Lower lobe of right lung (tissue), 2 donors: ENCODE measurements at regions not wholly inside any gene's neighbourhood (a gene's known extent, or its start where the extent isn't known, plus 50 kb on each side); places are given as distances from the start of the nearest gene placed in this dataset.

Experiments used
- ATAC-seq, 2 donors: fragments of 200-7000 bp; cut with Tn5 transposase; one replicate each; pipeline ENCODE4 v1.9.1; 2020 to 2022; ENCODE audit warnings: mild to moderate bottlenecking in 2 of 2, moderate library complexity in 2 of 2
- DNase-seq: peaks from one replicate; pipeline ENCODE4 v3.0.0-alpha.2; 2020
- H3K27ac ChIP-seq: fragments of 200-600 bp; one replicate; pipeline ENCODE4 v1.8.0; 2022
- H3K27me3 ChIP-seq: fragments of 200-600 bp; one replicate; pipeline ENCODE4 v1.8.0; 2022; ENCODE audit warnings: low read depth
- H3K36me3 ChIP-seq: fragments of 200-600 bp; one replicate; pipeline ENCODE4 v1.8.0; 2022; ENCODE audit warnings: mild to moderate bottlenecking
- H3K4me1 ChIP-seq: fragments of 200-600 bp; one replicate; pipeline ENCODE4 v1.8.0; 2022
- H3K4me3 ChIP-seq: fragments of 200-600 bp; one replicate; pipeline ENCODE4 v1.8.0; 2022; ENCODE audit warnings: mild to moderate bottlenecking
- H3K9me3 ChIP-seq: fragments of 200-600 bp; one replicate; pipeline ENCODE4 v1.8.0; 2022
- intact Hi-C: fragments of 100-400 bp; cut with DNase I; formaldehyde crosslinking; loops from one replicate; pipeline ENCODE4 v1.11.0; 2022
- TF ChIP-seq, protein P1 (sequence below): fragments of 200-600 bp; IDR thresholded peaks from one replicate; pipeline ENCODE4 v1.8.0; 2022; ENCODE audit warnings: antibody characterized with exemption, mild to moderate bottlenecking
- donor health status: DM: no; HTN: yes; CAD: no; lungs with severe emphysema.

DNA sequence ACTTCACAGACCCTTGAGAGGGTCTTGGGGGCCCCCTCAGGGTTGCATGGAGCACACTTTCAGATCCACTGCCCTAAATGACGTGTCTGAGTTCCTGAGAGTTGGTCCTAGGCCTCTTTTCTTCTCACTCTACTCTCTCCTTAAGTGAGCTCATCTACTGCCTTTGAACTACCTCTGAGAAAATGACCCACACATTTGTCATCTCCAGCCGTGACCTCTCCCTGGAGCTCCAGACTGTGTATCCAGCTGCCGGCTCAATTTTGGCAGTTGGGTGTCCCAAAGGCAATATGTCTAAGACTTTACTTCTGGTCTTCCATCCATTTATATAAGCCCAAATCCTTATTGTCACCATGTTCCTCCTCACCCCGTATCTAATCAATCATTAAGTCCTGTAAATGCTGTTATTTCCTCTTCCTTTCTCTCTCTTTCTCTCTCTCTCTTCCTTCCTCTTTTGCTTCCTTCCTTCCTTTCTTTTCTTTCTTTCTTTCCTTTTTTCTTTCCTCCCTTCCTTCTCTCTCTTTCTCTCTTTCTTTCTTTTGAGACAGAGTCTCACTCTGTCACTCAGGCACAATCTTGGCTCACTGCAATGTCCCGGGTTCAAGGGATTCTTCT lies 51.2 kb upstream of the HSPA9 start:
- Histone ChIP-seq H3K27ac (no peak overlapping the region), H3K4me1 (no peaks in the 10 kb centered on the region), H3K36me3 (no peaks in the 10 kb centered on the region), H3K4me3 (no peak overlapping the region), H3K9me3 (no peaks in the 10 kb centered on the region), H3K27me3 (no peaks in the 10 kb centered on the region)
- TF ChIP-seq, protein P1, sequence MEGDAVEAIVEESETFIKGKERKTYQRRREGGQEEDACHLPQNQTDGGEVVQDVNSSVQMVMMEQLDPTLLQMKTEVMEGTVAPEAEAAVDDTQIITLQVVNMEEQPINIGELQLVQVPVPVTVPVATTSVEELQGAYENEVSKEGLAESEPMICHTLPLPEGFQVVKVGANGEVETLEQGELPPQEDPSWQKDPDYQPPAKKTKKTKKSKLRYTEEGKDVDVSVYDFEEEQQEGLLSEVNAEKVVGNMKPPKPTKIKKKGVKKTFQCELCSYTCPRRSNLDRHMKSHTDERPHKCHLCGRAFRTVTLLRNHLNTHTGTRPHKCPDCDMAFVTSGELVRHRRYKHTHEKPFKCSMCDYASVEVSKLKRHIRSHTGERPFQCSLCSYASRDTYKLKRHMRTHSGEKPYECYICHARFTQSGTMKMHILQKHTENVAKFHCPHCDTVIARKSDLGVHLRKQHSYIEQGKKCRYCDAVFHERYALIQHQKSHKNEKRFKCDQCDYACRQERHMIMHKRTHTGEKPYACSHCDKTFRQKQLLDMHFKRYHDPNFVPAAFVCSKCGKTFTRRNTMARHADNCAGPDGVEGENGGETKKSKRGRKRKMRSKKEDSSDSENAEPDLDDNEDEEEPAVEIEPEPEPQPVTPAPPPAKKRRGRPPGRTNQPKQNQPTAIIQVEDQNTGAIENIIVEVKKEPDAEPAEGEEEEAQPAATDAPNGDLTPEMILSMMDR: no peak
- intact Hi-C loops: no loop called here
- ATAC-seq (no peak), DNase-seq (no peak)

DNA sequence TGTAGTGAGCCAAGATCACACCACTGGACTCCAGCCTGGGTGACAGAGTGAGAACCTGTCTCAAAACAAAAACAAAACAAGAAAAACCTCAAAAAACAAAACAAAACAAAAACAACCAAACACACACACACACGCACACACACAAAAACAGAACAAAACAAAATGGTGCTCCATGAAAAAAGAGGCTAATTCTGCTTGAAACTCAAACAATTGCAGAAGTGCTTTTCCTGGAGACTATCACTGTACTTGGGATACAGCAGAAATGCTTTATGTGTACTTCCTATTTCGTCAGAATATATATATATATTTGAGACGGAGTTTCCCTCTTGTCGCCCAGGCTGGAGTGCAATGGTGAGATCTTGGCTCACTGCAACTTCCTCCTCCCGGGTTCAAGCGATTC lies 49.9 kb upstream of the HSPA9 start:
- no peak overlapping the region for H3K4me3 ChIP-seq
- no peak overlapping the region for H3K27ac ChIP-seq
- intact Hi-C loops: no loop called here
- DNase-seq (no peak), ATAC-seq (no peak)
- H3K4me1 ChIP-seq: no peaks in the 10 kb centered on the region
- TF ChIP-seq, protein P1: no peak
- no peaks in the 10 kb centered on the region for H3K36me3 ChIP-seq
- no peaks in the 10 kb centered on the region for H3K9me3 ChIP-seq
- H3K27me3 ChIP-seq: no peaks in the 10 kb centered on the region
